Mesothelial cell of epicardium (in vitro differentiated cells): ENCODE measurements at regions not wholly inside any gene's neighbourhood (a gene's known extent, or its start where the extent isn't known, plus 50 kb on each side); places are given as distances from the start of the nearest gene placed in this dataset.

ENCODE experiments used
- DNase-seq, 2 experiments: peaks; one replicate each; pipeline ENCODE4 v3.0.0; 2021; ENCODE audit warnings: low spot score in 2 of 2; ENCODE audit not compliant: unreplicated experiment in 2 of 2
- H3K27ac Mint-ChIP-seq: 2 replicates; pipeline ENCODE4 v1.8.0; 2021; ENCODE audit warnings: mixed read lengths
- H3K27me3 Mint-ChIP-seq: 2 replicates; pipeline ENCODE4 v1.8.0; 2021; ENCODE audit warnings: low read depth, mixed read lengths
- H3K36me3 Mint-ChIP-seq: 2 replicates; pipeline ENCODE4 v1.8.0; 2021; ENCODE audit warnings: mixed read lengths
- H3K4me1 Mint-ChIP-seq: 2 replicates; pipeline ENCODE4 v1.8.0; 2021; ENCODE audit warnings: mixed read lengths
- H3K4me3 Mint-ChIP-seq: 2 replicates; pipeline ENCODE4 v1.8.0; 2021; ENCODE audit warnings: mild to moderate bottlenecking, moderate library complexity, mixed read lengths
- H3K9me3 Mint-ChIP-seq: 2 replicates; pipeline ENCODE4 v1.8.0; 2021; ENCODE audit warnings: mixed read lengths
- CTCF ChIP-seq: fragments of 200-600 bp; sonication (generic); IDR thresholded peaks from one replicate; pipeline ENCODE4 v1.5.0; 2021; ENCODE audit warnings: antibody characterized with exemption; ENCODE audit not compliant: unreplicated experiment

GRCh38 chr2:193818801-193819499 lies 1624.2 kb upstream of the TMEFF2 start:
- Mint-ChIP-seq H3K27me3 (no peaks in the 10 kb centered on the region), H3K4me1 (no peaks in the 10 kb centered on the region), H3K36me3 (peaks cover 6% of the 10 kb centered on the region), H3K27ac (no peak overlapping the region), H3K4me3 (no peak overlapping the region), H3K9me3 (peaks cover 13% of the 10 kb centered on the region)
- TF ChIP-seq CTCF, result no peak
- DNase-seq, result no peak

- Mint-ChIP-seq H3K9me3 (no peaks in the 10 kb centered on the region), H3K27ac (no peak overlapping the region), H3K27me3 (no peaks in the 10 kb centered on the region), H3K4me1 (no peaks in the 10 kb centered on the region), H3K4me3 (no peak overlapping the region), H3K36me3 (peaks cover 3% of the 10 kb centered on the region)
- TF ChIP-seq CTCF, result no peak
- DNase-seq, result no peak
Observed at GRCh38 chr2:193816008-193816407, 1621.3 kb upstream of the TMEFF2 start.

- Mint-ChIP-seq H3K36me3 (no peaks in the 10 kb centered on the region), H3K9me3 (no peaks in the 10 kb centered on the region), H3K27me3 (no peaks in the 10 kb centered on the region), H3K4me1 (no peaks in the 10 kb centered on the region), H3K27ac (no peak overlapping the region), H3K4me3 (no peak overlapping the region)
- no peak for DNase-seq
- TF ChIP-seq CTCF, result no peak
Observed at GRCh38 chr2:193810533-193810932, 1615.8 kb upstream of the TMEFF2 start.

GRCh38 chr2:193808877-193809276 lies 1614.1 kb upstream of the TMEFF2 start:
- no peaks in the 10 kb centered on the region for H3K36me3 Mint-ChIP-seq
- no peak for TF ChIP-seq CTCF
- H3K27ac Mint-ChIP-seq, result no peak overlapping the region
- H3K27me3 Mint-ChIP-seq, result no peaks in the 10 kb centered on the region
- H3K4me1 Mint-ChIP-seq, result no peaks in the 10 kb centered on the region
- no peaks in the 10 kb centered on the region for H3K9me3 Mint-ChIP-seq
- H3K4me3 Mint-ChIP-seq, result no peak overlapping the region
- DNase-seq, result no peak

GRCh38 chr2:193806088-193806774 lies 1611.5 kb upstream of the TMEFF2 start:
- Mint-ChIP-seq H3K4me1 (no peaks in the 10 kb centered on the region), H3K27ac (no peak overlapping the region), H3K4me3 (no peak overlapping the region), H3K36me3 (no peaks in the 10 kb centered on the region), H3K9me3 (no peaks in the 10 kb centered on the region), H3K27me3 (no peaks in the 10 kb centered on the region)
- no peak for DNase-seq
- TF ChIP-seq CTCF, result no peak
